IPS-NIHi11 (cell line): ENCODE measurements at regions not wholly inside any gene's neighbourhood (a gene's known extent, or its start where the extent isn't known, plus 50 kb on each side); places are given as distances from the start of the nearest gene placed in this dataset.
A peak's percentile ranks its signal among the peaks of the same experiment; 100 is the strongest.
"Not testable (repeated sequence)": the region's sequence is repeated elsewhere in the genome, so short reads cannot be mapped to it uniquely, and the experiment has no call there.

Experiments used
- DNase-seq: peaks from one replicate; pipeline ENCODE4 v3.0.0; 2012; ENCODE audit warnings: mixed read lengths, low spot score

GRCh38 chr11:23484146-23484545 is 623.9 kb upstream of the CCDC179 start:
- not testable (repeated sequence) for DNase-seq

- DNase-seq: not testable (repeated sequence)
Measured at GRCh38 chr11:23484618-23485017, 624.3 kb upstream of the CCDC179 start.

- peak; percentile 7 for DNase-seq
Measured at GRCh38 chr11:23490557-23491235, 630.4 kb upstream of the CCDC179 start.

GRCh38 chr11:23494981-23495380 is 634.7 kb upstream of the CCDC179 start:
- DNase-seq: no peak

GRCh38 chr11:23496340-23496739 is 636.1 kb upstream of the CCDC179 start:
- no peak for DNase-seq

GRCh38 chr11:23497040-23497439 is 636.8 kb upstream of the CCDC179 start:
- DNase-seq: no peak

- no peak for DNase-seq
Measured at GRCh38 chr11:23502389-23502788, 642.1 kb upstream of the CCDC179 start.

- DNase-seq: no peak
Measured at GRCh38 chr11:23502826-23503225, 642.6 kb upstream of the CCDC179 start.

GRCh38 chr11:23509023-23509422 is 648.7 kb upstream of the CCDC179 start:
- DNase-seq: no peak

GRCh38 chr11:23509821-23510220 is 649.5 kb upstream of the CCDC179 start:
- no peak for DNase-seq

GRCh38 chr11:23519194-23519593 is 658.9 kb upstream of the CCDC179 start:
- no peak for DNase-seq

- DNase-seq: no peak
Measured at GRCh38 chr11:23520226-23520960, 660.1 kb upstream of the CCDC179 start.

- DNase-seq: no peak
Measured at GRCh38 chr11:23536907-23537306, 676.6 kb upstream of the CCDC179 start.

GRCh38 chr11:23539556-23539955 is 679.3 kb upstream of the CCDC179 start:
- no peak for DNase-seq

- peak; percentile 73 for DNase-seq
Measured at GRCh38 chr11:23540101-23540561, 679.9 kb upstream of the CCDC179 start.

- DNase-seq: no peak
Measured at GRCh38 chr11:23542189-23542588, 681.9 kb upstream of the CCDC179 start.

GRCh38 chr11:23542816-23543215 is 682.5 kb upstream of the CCDC179 start:
- no peak for DNase-seq

GRCh38 chr11:23543651-23544222 is 683.5 kb upstream of the CCDC179 start:
- no peak for DNase-seq

- no peak for DNase-seq
Measured at GRCh38 chr11:23551706-23552105, 691.4 kb upstream of the CCDC179 start.

- no peak for DNase-seq
Measured at GRCh38 chr11:23554002-23554401, 693.7 kb upstream of the CCDC179 start.

- no peak for DNase-seq
Measured at GRCh38 chr11:23555085-23555484, 694.8 kb upstream of the CCDC179 start.

GRCh38 chr11:23556163-23556750 is 696.0 kb upstream of the CCDC179 start:
- no peak for DNase-seq

- no peak for DNase-seq
Measured at GRCh38 chr11:23563591-23563990, 703.3 kb upstream of the CCDC179 start.
